NCI-H146 treated with DMSO at 0.1 percent for 48 hours (cell line): ENCODE measurements at regions not wholly inside any gene's neighbourhood (a gene's known extent, or its start where the extent isn't known, plus 50 kb on each side); places are given as distances from the start of the nearest gene placed in this dataset.

ENCODE experiments used
- DNase-seq: peaks from one replicate; lab custom pipeline; 2025; ENCODE audit not compliant: unreplicated experiment; lab: John Stamatoyannopoulos, UW

DNA sequence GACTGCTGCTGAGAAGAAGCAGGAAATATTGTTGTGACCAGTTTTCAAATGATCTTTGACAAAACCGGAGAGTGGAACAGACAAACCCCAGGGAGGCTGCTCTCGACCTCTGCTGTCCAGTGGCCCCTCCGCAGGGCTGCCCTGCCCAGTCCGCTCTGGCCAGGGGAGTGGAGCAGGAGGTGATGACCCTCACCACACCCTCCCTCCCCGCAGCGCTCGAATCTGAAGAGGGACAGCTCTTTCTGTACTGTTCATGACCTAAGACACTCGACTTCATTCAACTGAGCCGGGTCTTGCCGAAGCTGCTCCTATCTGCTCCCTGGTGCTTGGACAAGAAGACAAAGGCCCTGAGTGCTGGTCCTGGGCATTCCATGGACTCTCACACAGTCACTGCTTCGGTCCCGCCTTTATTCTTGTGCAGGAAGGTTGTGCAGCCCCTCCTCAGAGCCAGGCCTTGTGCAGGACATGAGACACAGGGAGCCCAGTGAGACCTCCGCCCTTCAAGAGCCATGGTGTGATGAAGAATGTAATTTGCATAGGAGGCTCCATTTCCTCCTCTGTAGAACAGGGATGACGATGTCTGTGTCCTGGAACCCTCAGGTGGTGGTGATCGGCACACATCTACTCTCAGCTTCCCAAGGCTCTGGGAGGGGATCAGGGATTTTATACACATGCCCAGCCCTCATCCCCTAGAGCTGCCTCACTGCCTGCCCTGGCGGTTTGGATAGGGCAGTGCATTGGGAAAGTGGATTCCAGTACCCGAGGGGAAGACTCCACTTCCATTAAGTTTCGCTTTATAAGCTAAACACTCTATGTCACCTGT, 97.1 kb upstream of the PRR20G start:
- no peak for DNase-seq

DNA sequence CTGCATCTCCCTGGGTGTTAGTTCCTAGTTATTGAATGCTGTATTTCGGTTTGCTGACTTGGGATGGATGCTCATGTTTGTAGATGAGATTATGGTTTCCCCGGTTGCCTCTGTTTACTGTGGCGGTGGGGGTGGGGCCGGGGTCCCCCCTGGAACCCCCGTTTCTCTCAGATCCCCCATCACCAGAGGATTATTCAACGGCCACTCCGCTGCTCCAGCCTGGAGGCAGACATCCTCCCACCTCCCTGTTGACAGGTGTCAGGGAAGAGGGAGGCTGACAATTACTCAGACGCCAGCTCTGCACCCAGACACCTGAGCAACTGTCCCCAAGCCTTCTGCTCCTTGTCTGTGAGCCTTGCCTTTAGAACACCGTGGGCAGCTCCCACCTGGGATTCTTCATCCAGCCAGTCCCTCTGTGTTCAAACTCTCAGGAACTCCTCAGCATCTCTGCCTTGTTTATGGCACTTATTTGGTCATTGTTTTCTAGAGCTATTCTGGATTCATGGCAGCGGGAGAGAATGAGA, 95.9 kb upstream of the PRR20G start:
- DNase-seq = no peak

DNA sequence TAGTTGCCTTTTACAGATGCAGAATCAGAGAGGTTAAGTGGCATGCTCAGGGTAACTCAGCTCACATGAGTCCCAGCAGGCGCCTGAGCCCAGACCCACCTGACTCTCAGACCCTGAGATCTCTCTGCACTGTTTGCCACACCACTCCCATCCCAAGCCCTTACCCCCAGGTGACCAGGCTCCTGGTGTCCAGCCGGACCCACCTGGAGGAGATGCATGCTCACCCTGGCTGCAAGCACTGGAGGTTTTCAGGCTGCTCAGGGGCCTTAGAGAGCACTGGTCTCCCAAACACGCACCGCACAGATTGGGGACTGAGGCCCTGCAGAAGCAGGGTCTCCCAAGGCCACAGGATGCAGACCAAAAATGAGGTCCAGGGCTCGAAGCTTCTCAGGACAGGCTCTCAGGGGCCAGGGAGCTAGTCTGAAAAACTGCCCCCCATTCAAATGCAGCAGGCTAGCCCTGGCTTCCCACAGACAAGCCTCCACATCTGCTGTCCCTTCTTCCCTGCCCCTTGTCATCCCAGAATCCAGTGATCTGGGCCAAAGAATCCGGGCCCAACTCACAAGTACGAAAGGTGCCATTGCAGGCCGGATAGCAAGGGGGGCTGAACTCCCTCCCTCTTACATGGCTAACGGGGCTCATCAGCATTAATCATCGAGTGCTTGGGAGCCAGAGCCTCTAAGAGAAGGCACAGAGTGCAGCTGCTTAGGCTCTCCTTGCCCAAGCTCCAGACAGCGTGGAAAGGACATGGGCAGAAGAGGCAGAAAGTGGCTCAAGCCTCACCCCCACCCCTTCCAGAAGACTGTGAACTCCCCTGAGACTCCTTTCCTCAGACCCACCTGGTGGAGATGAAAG, 90.2 kb upstream of the PRR20G start:
- no peak for DNase-seq

DNA sequence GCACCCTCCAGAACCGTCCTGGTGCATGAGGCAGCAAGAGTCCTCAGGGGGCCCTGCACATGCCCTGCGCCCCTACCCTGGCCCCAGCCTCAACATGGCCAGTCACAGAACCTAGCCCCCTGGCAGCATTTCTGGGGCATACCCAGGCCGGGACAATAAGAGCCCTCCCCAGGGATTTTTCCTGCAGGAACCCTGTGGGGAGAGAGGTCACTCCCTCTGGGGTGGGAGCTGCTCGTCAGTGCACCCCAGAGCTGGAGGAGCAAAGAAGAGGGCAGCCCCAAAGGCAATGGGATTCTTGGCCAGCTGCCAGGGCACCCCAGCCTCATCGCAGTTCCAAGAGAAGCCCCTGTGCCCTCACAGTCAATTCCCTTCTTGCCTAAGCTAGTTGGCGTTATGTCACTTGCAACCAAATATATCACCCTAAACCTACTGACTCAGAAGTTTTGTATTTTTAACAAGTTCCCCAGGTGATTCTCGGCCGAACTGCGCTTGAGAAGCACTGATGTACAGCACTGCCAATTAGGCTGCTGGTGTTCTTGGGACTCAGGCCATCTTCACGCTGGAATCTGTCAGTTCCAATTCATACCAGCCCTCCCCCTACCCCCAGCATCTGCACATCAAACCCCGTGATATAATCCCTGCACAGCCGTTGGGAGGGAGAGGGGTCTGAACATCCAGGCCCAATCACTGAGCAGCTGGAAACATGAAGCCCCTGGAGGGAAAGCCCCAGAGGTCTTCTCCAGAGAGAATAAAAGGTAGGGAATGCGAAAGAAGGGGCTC, 87.5 kb upstream of the PRR20G start:
- DNase-seq = no peak

DNA sequence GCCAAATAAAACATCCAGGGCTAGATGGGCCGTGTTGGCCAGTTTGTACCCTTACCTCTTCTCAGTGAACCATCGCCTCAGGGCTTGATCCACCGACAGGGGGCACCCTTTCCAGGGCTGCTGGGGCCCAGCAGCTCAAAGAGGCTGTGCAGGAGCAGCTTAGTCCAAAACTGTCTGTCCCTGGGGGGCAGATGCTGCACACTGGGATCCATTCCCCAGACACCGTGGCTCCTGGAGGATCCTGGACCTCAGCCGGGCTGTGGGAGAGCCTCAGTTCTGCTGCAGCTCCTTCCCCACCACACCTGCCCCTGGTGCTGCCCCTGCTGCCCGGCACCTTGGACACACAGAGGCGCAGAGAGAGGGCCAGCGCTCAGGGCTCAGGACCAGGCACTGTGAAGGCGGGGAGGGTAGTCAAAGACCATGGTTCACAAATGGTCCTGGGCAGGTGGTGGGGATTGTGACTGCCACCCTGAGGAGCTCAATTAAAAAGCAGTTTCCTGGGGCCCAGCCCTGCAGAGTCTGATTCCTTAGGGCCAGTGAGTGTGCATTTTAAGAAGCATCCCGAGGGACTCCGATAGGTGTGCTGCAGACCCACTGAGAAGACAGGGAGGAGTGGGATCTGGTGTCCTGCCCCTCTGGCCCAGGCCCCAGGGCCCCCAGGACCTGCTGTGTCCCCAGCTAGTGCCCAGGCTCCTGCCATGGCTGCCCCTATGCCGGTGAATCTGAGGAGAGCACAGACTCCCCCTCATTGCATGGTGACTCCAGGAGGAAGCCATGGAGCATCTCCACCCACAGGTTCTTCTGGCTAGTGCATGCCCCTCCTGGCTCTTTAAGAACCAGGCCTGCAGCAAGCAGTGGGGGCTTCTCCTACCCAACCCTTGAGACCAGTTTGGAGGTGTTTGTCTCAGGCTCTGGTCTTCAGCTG, 86.5 kb upstream of the PRR20G start:
- no peak for DNase-seq

DNA sequence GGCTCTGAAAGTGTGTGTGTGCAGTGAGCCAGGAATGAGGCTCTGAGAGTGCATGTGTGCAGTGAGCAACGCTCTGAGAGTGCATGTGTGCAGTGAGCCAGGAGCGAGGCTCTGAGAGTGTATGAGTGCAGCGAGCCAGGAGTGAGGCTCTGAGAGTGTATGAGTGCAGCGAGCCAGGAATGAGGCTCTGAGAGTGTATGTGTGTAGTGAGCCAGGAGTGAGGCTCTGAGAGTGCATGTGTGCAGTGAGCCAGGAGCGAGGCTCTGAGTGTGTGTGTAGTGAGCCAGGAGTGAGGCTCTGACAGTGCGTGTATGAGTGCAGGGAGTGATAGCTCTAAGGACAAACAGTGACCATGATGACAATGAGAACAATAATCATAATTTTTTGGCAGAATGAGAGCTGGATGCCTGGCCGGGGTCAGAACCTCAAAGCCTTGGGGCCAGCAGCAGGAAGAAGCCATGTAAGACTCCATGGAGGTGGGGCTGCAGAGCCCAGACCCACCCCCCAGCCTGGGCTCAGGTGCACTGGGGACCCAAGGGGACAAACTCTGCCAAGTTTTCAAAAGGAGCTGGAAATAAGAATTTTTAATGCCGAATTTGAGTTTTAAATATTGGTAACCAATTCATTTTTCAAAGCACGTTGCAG, 85.7 kb upstream of the PRR20G start:
- no peak for DNase-seq

DNA sequence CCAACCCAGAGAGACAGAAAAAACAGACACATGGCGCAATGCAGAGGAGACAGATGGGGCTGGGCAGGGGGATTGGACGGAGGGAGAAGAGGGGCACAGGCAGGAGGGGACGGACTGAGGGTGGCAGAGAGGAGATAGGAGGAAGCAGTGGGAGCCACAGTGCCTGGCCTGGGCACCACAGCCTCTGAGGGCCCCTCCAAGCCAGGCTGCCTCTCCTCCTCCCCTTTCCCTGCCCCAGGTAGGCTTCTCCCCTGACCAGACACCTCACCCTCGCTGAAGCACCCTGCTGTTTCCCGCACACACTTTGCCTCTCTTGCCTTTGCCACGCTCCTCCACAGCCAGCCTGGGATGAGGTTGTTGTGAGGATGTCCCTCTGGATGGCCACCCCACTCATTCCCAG, 84.0 kb upstream of the PRR20G start:
- no peak for DNase-seq

DNA sequence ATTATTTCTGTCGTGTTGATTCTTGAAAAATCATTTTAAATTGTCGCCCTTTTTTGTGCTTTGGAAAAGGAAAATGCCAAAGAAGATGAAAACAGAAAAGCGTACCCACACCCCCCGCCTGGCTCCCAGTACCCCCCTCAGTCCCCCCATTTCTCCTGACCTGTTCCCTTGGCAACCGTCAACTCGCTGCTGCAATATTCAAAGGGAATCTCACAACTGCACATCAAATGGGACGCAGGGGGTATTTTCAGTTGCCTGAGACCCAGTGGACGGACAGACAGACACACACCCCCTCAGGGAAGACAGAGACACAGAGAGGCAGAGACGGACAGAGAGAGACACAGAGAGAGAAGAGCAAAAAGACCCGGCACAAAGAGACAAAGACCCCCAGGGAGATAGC, 83.5 kb upstream of the PRR20G start:
- DNase-seq = no peak

DNA sequence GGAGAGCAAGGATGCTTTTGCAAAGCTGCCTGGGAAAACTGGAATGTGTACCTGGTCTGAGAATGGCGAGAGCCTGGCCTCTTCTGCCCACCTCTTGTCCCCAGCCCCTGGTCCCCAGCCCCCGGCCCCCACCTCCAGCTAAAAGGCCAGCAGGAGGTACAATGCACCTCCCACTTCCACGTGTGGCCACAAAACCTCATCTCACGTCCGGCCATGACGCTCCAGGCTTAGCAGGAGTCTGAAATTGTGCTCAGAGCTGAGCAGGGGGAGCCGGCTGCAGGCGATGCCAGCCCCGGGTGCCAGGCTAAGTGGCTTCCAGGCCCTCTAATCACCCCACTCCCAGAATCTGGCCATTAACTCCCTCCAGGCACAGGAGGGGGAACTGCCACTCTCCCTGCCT, 83.1 kb upstream of the PRR20G start:
- DNase-seq = no peak

DNA sequence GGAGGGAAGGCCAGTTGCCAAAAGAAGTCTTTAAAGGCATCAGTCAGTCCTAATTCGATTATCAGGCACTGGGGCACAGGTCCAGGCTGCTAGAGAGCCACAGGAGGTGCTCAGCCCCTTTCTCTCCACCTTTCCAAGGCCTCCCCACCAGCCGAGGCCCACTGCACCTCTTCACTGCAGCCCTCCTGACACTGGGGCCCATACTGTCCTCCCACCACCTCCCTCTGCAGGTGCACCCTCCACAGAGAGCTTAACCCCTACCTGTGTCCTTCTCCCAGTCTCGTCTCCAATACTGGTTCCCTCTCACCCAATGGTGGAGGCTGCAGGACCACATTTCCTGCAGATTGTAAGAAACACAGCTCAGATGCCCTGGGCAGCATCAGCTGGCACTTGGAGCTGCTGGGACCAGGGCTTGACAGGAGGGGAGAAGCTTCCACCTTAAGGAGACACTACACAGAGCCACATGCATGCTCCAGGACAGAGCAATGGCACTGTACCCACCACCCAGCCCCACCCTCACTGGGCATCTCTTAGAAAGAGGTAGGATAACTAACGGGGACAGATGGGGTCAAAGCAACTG, 81.6 kb upstream of the PRR20G start:
- no peak for DNase-seq

DNA sequence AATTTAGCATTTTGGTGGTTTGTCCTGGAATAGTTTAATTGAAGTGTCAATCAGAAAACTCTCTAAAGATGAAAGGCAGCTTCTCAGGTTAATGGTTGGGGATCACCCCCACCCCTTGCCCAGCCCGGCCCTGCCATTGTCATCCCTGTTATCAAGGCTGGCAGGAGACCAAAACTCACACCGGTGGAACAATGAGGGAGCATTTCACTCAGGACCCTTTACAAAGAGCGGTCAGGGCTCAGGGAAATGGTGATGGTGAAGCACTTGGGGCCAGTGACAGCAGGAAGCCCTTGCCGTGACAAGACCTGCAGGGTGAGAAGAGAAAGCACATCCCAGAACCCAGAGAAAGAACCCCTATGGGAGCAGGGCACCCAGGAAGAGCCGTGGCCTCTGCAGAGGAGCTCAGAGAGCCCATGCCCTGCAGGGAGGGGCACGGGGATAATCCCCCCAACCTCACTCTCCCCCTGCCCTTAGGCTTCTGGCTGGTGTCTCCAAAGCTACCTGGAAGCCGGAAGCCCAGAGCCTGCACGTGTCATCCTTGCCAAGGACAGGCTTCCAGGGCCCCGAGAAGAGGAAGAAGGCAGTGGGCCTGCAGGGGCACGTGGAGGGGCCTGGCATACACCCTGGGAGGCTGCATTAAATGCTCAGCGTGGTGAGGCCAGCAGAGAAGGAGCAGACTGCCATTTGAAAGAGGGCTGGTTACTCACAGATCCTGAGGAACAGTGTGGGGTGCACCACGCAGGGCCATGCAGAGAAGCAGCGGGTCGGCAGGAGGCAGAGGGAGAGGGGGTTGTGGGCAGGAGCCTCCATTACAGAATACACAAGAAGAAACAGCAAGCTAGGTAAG, 80.6 kb upstream of the PRR20G start:
- DNase-seq = peak; percentile 39

DNA sequence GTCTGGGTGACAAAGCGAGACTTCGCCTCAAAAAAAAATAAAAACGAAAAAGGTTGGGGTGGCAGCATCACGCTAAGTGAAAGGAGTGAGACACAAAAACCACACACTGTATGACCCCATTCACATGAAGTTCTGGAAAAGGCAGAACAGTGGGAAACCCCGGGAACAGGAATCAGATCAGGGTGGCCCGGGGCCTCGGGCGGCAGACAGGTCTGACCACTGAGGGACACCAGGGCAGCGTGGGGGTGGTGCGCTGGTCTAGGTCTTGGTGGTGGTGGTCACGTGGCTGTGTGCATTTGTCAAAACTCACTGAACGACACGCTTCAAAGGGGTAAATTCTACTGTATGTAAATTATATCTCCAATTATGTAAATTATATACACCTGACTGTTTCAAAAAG, 79.7 kb upstream of the PRR20G start:
- DNase-seq = no peak

DNA sequence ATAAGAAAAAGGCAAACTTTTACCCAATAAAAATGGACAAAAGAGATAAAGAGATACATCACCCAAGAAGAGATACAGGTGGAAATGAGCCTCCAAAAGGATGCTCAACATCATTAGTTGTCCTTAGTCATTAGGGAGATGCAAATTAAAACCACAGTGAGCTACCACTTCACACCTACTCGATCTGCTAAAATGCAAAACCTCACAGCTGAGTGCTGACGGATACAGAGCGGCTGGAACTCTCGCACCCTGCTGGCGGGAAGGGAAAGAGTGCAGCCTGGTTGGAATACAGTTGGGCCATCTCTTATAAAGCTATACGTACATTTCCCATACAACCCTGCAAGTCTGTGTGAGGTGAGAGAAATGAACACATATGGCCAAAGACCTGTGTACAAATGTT, 78.5 kb upstream of the PRR20G start:
- DNase-seq = no peak

DNA sequence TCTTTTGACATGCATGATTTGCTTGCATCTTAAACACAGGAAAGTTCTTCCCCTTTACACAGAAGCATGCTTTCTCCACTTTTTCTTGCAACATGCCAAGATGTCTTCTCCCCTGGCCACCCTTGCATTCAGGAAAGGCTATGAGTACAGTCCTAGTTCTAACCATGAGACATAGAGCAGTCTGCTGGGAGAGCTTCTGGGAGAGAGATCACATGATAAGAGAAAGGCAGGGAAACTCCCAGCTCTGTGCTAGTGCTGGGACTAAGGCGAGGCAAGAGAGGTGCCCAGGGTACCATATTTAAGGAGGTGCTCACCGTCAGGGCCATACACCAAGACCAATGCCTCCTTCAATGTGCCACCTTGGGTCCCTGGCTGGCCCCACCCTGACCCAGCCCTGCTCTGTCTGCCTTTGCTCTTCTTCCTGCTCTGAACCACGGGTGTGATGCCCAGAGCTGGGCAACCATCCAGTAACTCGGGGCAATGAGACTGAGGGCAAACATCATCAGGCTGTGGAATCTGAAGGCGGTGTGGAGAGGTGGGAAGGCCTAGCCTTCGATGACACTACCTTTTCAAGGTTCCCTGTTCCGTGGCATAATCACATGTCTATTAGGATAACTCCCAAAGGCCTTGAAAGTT, 77.4 kb upstream of the PRR20G start:
- no peak for DNase-seq

DNA sequence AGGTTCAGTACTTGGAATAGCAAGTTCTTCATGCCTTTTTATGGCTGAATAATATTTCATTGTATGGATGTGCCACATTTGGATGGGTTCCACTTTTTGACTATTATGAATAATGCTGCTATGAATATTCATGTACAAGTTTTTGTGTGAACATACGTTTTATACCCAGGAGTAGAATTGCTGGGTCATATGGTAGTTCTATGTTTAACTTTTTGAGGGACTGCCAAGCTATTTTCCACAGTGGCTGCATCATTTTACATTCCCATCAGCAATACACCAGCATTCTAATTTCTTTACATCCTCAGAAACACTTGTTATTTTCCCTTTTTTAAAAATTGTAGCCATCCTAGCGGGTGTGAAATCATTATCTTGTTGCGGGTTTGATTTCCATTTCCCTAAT, 76.0 kb upstream of the PRR20G start:
- no peak for DNase-seq

DNA sequence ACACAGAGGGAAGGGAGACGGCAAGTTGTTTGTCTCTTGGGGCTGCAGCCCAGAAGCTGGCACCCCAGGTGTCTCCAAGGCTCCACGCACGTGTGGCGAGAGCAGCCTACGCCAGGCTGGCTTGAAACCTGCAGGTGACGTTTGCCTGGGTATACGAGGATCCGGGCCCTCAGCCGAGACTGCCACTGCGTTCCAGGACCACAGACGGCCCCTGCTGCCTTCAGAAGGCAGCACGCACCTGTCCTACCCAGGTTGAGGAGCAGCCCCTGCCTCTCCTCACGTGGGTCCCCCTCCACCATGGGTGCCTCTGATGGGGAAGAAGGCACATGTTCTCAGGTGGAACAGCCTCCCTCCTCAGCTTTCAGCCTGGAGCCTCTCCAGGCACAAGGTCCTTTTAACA, 75.3 kb upstream of the PRR20G start:
- no peak for DNase-seq

DNA sequence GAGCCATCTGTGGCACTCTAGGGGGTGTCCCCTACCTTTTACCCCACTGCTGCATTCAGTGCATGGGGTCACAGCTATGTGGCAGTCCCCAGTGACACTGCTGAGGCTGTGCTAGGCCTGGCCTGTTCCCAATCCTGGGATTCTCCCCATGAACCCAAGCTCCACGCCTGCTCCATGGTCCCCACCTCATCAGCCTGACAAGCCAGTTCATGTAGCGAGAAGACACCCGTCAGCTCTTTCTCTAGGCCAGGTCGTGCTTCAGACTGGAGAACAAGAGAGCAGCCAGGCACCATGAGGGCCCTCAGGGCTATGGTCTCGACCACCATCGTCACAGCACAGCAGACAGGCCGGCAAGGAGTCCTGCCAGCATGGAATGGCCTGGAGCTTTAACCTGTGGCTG, 72.8 kb upstream of the PRR20G start:
- no peak for DNase-seq

DNA sequence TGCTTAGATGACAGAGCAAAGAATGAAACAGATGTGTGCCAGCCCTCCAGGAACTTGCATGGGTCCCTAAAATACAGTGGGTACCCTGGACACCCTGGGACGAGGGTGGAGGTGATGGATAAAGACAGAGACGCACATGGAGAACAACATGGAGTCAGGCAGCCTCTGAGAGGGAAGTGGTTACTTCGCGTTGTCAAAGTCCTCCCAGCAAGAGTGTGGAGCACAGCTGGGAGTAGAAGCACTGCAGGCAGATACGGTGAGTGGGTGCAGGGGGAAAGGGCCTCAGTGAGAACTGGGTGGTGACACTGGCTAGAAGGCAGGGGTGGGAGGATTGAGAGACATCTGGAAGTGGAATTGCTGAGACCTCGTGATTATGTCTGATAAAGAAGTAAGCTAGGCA, 70.8 kb upstream of the PRR20G start:
- DNase-seq = no peak
